Kidney (tissue), 13 donors: ENCODE measurements at regions not wholly inside any gene's neighbourhood (a gene's known extent, or its start where the extent isn't known, plus 50 kb on each side); places are given as distances from the start of the nearest gene placed in this dataset.

Experiments
- DNase-seq, 5 donors: peaks; one replicate each; pipeline ENCODE4 v3.0.0-alpha.2; 2013 to 2020
- FAIRE-seq: peaks from 2 replicates; lab custom pipeline; 2012; peaks lifted over from hg19 to GRCh38; lab: Jason Lieb, UNC
- H3K27ac ChIP-seq, 2 donors: one replicate each; pipeline ENCODE4 v1.7.0; 2013; ENCODE audit warnings: low read depth in 2 of 2, low read length in 2 of 2, inconsistent platforms in 1 of 2
- H3K27me3 ChIP-seq: one replicate; pipeline ENCODE4 v1.7.1; 2013; ENCODE audit warnings: low read length, inconsistent platforms; ENCODE audit not compliant: control insufficient read depth, insufficient read depth
- H3K36me3 ChIP-seq, 3 donors: one replicate each; pipeline versions ENCODE4 v1.7.0 to v1.7.1; 2013; ENCODE audit warnings: low read length in 3 of 3, control low read depth in 1 of 3, inconsistent platforms in 1 of 3; ENCODE audit not compliant: insufficient read depth in 3 of 3, control insufficient read depth in 2 of 3
- H3K4me1 ChIP-seq, 3 donors: one replicate each; pipeline versions ENCODE4 v1.7.0 to v1.7.1; 2013; ENCODE audit warnings: low read length in 3 of 3, inconsistent platforms in 1 of 3, low read depth in 1 of 3; ENCODE audit not compliant: control insufficient read depth in 2 of 3, insufficient read depth in 2 of 3
- H3K4me3 ChIP-seq, 3 donors: one replicate each; pipeline versions ENCODE4 v1.7.0 to v1.8.1; 2013; ENCODE audit warnings: low read length in 3 of 3, control low read depth in 1 of 3, inconsistent platforms in 1 of 3
- H3K9ac ChIP-seq, 3 donors: one replicate each; pipeline versions ENCODE4 v1.7.0 to v1.7.1; 2013; ENCODE audit warnings: low read length in 3 of 3, control low read depth in 1 of 3, inconsistent platforms in 1 of 3
- H3K9me3 ChIP-seq, 3 donors: one replicate each; pipeline versions ENCODE4 v1.7.0 to v1.7.1; 2013; ENCODE audit warnings: low read length in 3 of 3, control low read depth in 1 of 3, inconsistent platforms in 1 of 3; ENCODE audit not compliant: control insufficient read depth in 2 of 3, insufficient read depth in 1 of 3
- CTCF ChIP-seq: IDR thresholded peaks from 3 replicates; pipeline ENCODE4 v1.5.1; 2012; ENCODE audit warnings: mild to moderate bottlenecking, moderate library complexity, borderline replicate concordance; ENCODE audit not compliant: insufficient read depth; ENCODE audit errors: extremely low read depth
- intact Hi-C: fragments of 100-400 bp; cut with DNase I; formaldehyde crosslinking; loops from one replicate; pipeline ENCODE4 v1.11.1; 2022
- donor health status: control.
- donor health status: control.
- donor health status: control.
- donor health status: control.
- donor health status: control.
- donor health status: DM: yes; HTN: yes; CAD: no.
- donor health status: Normal renal cell carcinoma (clear cell type).

GRCh38 chr3:163587342-163587741 is 1491.0 kb downstream of the SI start:
- H3K36me3 ChIP-seq, result no peaks in the 10 kb centered on the region
- intact Hi-C loops, result no loop called here
- DNase-seq, result no peak
- H3K9ac ChIP-seq, result no peak overlapping the region
- no peak for FAIRE-seq
- no peaks in the 10 kb centered on the region for H3K9me3 ChIP-seq
- H3K27me3 ChIP-seq, result no peaks in the 10 kb centered on the region
- no peak for TF ChIP-seq CTCF
- no peaks in the 10 kb centered on the region for H3K4me1 ChIP-seq
- H3K4me3 ChIP-seq, result no peak overlapping the region
- no peak overlapping the region for H3K27ac ChIP-seq

- H3K36me3 ChIP-seq, result no peaks in the 10 kb centered on the region
- no peak overlapping the region for H3K4me3 ChIP-seq
- no peaks in the 10 kb centered on the region for H3K4me1 ChIP-seq
- DNase-seq, result no peak
- no peak for FAIRE-seq
- no peaks in the 10 kb centered on the region for H3K9me3 ChIP-seq
- intact Hi-C loops, result no loop called here
- no peak overlapping the region for H3K27ac ChIP-seq
- TF ChIP-seq CTCF, result no peak
- H3K9ac ChIP-seq, result no peak overlapping the region
- no peaks in the 10 kb centered on the region for H3K27me3 ChIP-seq
Observed at GRCh38 chr3:163582967-163583366, 1495.3 kb downstream of the SI start.

GRCh38 chr3:163577271-163577670 is 1501.0 kb downstream of the SI start:
- no peak for DNase-seq

More at GRCh38 chr3:163577271-163577670, 1501.0 kb downstream of the SI start:
- no peak overlapping the region for H3K4me3 ChIP-seq
- H3K36me3 ChIP-seq, result no peaks in the 10 kb centered on the region
- FAIRE-seq, result no peak
- H3K27me3 ChIP-seq, result no peaks in the 10 kb centered on the region
- no peaks in the 10 kb centered on the region for H3K4me1 ChIP-seq
- intact Hi-C loops, result no loop called here
- H3K27ac ChIP-seq, result no peak overlapping the region
- H3K9ac ChIP-seq, result no peak overlapping the region
- no peak for TF ChIP-seq CTCF
- no peaks in the 10 kb centered on the region for H3K9me3 ChIP-seq
